GM19397 (cell line): ENCODE measurements at regions not wholly inside any gene's neighbourhood (a gene's known extent, or its start where the extent isn't known, plus 50 kb on each side); places are given as distances from the start of the nearest gene placed in this dataset.
"Not testable (repeated sequence)": the region's sequence is repeated elsewhere in the genome, so short reads cannot be mapped to it uniquely, and the experiment has no call there.

Source experiments
- ATAC-seq: cut with Tn5 transposase; IDR thresholded peaks from one replicate; pipeline ENCODE4 v1.9.1; 2021; ENCODE audit warnings: mild to moderate bottlenecking, moderate library complexity; ENCODE audit not compliant: unreplicated experiment

DNA sequence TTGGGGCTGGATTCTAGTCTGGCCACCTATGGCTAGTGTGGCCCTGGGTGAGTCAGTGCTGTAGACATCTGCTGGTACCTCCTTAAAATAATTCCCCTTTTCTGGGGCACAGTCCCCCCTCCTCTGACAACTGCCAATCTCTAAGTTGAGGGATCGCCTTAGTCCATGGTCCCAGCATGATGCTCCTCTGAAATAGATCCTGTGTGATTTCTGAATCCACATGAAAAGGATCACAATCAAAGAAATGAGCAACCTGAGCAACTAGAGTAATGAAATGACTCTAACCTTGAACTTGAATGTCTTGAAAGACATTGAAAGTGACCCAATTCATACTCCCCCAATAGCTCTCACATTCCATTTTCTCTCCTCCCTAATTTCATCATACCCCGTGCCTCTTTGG is 332.5 kb downstream of the VRK1 start:
- ATAC-seq, result no peak

DNA sequence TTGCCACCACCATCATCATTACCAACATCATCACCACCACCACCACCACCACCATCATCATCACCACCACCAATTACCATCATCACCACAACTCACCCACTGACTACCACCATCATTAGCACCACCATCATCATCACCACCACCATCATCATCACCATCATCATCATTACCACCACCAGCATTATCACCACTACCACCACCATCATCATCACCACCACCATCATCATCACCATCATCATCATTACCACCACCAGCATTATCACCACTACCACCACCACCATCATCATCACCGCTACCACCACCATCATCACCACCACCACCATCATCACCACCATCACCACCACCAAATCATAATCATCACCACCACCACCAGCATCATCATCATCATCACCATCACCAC is 338.7 kb downstream of the VRK1 start:
- not testable (repeated sequence) for ATAC-seq

DNA sequence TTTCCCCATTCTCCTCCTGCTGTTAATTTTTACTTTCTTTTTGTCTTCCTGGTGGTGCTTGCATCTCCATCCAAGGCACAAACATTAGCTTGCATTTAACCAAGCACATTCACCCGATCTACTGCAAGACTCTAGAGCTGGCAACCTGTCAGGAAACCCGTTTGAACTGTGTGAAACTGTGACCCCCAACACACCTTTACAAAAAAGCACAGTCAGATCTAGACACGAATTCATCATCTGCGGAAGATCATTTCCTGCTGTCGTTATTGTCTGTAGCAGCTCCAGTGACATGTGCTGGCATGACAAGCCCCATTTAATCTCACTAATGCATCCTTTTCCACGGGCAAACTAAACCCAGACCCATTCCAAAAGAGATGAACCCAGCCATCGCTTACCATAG is 340.5 kb downstream of the VRK1 start:
- no peak for ATAC-seq

DNA sequence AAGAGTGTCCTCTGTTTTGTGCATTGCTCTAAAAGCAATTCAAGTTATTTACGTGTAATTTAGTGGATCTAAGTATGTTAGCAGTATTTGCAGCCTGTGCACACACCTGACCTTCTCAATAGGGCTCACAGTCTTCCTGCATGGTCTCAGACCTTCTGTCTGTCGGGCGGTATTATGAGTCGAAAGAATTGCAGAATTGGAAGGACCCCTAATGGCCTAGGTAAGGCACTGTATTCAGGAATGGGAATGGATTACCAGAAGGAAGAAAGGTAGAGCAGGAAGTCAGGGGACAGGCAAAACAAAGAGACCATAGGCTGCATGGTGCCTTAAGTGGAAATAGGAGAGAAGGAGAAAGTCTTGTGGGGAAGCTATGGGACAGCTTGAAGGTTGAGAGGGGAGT is 341.6 kb downstream of the VRK1 start:
- no peak for ATAC-seq

DNA sequence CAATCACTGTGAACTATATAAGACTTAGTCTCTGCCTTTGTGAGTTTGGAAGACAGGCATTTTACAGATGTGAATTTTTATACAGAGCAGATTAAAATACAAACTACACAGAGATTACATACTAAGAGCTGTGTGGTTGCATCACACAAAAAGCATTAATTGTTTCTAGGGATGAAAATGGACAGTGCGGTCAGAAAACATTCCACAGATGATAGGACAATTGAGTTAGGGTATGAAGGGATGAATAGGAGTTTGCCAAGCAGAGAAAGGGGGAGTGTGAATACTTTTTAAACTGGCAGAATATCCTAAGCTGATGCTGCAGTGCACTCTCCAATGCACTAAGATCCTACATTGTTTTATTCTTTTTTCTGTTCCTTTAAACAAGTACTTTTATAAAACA is 345.8 kb downstream of the VRK1 start:
- no peak for ATAC-seq

DNA sequence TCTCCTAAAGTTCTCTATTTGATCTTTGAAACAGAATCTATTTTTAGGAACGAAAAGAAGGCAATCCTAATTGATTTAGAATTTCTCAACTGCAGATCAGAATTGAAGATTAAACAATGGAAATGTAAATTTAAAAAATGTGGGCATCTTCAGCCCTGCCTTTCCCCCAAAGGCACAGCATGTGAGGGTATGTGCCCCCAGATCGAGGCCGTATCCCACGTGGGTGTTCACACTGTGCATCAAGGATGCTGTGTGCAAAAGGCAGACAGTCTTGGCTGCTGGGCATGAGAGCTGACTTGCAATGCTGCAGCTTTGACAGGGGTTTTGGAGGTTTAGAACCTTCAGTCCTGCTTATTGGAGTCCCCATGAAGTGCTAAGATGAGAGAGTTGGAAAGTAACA is 346.3 kb downstream of the VRK1 start:
- ATAC-seq, result no peak

DNA sequence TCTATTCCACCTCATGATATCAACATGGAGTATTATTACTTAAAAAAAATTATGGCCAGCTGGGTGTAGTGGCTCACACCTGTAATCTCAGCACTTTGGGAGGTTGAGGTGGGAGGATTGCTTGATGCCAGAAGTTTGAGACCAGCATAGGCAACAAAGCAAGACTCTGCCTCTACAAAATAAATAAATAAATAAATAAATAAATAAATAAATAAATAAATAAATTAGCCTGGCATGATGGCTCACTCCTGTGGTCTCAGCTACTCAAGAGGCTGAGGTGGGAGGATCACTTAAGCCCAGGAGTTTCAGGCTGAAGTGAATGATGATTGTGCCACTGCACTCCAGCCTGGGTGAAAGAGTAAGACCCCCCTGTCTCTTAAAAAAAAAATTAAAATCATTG is 350.8 kb downstream of the VRK1 start:
- not testable (repeated sequence) for ATAC-seq

DNA sequence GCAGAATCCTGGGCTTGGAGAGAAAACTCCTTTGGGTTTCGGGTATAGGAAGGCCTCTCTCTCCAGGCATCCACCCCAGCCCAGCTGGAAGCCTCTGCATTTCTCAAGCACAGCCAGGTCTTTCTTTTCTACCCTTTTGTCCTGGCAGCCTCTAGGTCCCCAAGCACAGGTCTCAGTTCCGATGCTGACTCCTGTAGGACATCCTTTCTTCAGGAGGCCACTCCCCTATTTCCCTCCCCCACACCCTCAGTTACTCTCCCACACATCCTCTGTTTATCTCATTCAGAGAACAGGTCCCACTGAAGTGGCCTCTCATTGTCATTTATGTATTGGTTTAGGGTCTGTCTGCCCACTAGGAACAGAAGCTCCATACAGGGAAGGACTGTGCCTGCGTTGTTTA is 352.6 kb downstream of the VRK1 start:
- ATAC-seq, result no peak

DNA sequence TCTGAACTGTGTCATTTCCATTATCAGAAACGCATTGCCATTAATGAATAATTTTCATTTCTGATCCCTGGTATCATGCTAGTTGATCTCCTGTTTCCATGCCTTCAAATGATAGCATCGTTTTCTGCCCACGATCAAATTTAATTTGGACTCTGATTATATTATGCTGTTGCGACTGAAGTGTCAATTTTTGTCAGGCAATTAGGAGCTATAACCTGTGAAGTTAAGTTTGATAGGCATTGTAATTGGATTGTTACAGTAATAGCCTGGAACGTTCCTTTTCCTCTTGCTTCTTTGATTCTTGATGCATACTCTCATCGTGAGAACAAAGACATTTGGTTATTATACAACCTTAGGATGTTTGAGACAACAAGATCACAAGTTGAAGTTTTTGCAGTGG is 356.3 kb downstream of the VRK1 start:
- ATAC-seq, result no peak

DNA sequence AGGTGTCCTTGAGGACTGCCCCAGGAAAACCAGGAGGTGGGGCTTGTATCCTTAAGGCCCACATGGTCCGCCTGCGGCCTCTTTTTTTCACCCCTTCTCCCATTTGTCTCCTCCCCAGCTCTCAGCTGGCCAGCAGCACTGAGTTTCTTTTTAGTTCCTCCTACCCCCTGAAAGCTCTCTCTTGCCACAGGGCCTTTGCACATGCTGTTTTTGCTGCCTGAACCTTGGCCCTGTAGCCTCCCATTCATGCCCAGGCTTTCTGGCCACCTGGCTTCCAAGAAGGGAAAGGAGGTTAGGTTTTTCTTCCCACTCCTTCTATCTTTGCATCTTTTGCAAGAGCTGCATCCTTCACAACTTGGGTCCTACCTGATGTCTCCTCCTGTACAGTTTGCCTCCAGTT is 358.1 kb downstream of the VRK1 start:
- ATAC-seq, result no peak

DNA sequence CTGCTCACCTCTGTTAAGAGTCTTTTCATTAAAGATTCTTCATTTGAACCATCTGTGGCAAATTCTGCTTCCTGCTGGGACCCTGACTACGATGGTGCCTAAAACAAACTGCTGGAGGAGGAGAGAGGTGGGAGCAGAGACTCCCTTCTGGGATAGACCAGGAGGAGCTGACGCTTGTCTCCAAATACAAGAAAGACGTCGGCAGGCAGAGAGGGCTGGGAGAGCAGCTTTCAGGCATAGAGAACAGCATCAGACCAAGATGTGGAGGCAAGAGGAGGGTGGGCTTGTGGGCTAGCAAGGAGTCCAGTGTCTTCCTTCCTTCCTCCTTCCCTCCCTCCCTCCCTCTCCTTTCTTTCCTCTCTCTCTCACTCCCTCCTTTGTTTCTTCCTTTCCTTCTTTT is 358.6 kb downstream of the VRK1 start:
- no peak for ATAC-seq

DNA sequence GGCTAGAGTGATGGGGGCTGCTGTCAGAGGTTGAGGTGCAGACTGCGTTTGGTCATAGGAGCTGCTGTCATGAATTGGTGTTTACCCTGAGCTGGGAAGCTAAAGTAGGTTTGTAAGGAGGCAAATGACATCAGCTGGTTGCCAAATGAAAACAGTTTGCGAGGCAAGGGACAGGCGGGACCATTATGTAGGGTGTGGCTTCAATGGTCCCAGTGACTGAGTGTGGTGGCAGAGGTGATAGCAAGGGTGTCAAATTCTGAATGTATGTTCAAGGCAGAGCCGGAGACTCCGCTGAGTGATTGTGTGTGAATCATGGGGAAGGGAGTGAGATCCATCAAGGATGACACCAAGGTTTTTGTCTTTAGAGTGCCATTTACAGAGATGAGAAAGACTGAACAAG is 359.5 kb downstream of the VRK1 start:
- ATAC-seq, result no peak

DNA sequence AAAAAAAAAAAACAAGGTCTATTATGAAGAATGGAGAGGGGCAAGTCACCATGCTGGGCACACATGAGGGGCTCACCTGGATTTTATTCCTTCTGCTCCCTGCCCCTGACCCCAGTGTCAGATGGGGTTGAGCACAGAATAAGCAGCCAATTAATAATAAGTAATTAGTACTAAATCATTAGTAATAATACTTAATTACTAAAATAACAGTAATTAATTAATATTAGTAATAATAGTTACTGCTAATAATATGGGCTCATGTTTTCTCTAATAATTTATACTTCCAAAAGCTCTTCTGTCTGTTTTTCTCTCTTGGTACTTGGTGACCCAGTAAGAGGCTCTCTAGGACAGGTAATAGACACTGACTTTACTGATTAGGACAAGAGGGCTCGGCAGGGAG is 360.9 kb downstream of the VRK1 start:
- no peak for ATAC-seq

DNA sequence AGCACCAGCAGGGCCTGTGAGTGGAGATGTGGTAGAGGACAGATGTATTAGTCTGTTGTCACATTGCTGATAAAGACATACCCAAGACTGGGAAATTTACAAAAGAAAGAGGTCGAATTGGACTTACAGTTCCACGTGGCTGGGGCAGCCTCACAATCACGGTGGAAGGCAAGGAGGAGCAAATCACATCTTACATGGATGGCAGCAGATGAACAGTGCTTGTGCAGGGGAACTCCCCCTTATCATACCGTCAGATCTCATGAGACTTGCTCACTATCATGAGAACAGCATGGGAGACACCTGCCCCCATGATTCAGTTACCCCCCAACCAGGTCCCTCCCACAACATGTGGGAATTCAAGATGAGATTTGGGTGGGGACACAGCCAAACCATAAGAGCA is 361.9 kb downstream of the VRK1 start:
- no peak for ATAC-seq

DNA sequence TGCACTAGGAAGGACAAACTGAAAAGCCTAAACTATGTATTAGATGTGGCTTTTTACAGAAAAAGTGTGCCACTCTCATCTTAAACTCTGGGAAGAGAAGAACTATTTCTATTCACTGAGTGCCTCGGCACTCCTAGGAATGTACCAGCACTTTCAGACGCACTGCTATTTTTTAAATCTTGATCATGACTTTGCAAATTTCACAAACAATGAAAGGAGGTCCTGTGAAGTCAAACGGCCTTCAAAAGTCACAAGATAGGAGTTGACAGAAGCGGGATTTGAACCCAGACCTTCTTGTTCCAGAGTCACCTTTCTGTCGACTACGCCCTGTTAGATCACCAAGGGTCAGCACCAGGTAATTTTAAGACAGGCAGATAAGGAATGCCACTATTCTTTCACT is 365.4 kb downstream of the VRK1 start:
- no peak for ATAC-seq

DNA sequence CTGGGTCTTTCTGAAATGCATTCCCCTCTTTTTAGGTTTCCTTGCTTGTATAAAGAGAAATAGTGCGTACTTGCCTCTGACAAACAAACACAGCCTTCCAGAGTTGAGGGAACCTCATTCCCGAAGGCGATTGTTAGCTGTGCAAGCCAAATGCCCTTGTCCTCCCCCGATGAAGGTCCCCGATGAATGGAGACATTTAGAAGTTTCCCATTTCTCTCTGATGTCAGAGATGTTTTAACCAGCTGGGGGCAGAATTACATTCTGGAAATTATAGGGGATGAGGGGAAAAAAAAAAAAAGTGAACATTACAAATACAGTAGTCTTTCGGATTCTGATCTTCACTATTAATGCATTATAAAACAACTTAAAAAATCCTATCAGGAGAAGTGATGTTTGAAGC is 366.8 kb downstream of the VRK1 start:
- no peak for ATAC-seq

DNA sequence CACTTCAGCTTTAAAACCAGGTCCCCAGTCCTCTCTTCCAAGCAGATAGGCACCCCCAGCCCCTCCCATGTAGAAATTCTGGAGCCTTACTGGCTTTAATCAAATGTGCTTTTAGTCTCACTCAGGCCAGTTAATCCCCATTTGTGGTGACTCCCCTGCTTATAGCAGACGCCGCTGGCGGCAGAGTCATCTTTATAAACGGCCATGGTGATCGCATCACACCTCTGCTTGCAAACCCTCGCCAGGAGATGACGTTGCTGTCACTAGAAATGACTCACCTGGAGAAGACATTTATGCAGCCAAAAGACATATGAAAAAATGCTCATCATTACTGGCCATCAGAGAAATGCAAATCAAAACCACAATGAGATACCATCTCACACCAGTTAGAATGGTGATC is 369.3 kb downstream of the VRK1 start:
- no peak for ATAC-seq

DNA sequence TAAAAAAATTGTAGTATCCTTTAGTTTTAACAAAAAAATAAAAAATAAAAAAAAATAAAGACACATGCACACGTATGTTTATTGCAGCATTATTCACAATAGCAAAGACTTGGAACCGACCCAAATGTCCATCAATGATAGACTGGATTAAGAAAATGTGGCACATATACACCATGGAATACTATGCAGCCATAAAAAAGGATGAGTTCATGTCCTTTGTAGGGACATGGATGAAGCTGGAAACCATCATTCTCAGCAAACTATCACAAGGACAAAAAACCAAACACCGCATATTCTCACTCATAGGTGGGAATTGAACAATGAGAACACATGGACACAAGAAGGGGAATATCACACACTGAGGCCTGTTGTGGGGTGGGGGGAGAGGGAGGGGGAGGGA is 370.4 kb downstream of the VRK1 start:
- not testable (repeated sequence) for ATAC-seq

DNA sequence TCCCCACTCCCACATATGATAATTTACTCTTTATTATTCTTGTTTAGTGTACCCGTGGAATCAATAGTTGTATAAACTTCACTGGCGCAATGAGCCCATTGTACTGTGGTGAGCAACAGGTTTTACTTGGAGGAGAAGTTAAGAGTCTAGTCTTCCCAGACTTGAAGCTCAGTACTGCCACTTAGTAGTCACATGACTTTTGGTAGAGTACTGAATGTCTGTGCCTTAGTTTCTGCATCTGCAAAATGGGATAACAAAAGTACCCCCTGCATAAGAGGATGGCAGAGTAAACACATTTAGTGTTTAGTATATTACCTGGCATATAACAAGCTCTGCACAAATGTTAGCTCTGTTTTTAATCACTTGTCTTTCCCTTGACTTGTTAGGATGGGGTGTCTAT is 375.5 kb downstream of the VRK1 start:
- no peak for ATAC-seq

DNA sequence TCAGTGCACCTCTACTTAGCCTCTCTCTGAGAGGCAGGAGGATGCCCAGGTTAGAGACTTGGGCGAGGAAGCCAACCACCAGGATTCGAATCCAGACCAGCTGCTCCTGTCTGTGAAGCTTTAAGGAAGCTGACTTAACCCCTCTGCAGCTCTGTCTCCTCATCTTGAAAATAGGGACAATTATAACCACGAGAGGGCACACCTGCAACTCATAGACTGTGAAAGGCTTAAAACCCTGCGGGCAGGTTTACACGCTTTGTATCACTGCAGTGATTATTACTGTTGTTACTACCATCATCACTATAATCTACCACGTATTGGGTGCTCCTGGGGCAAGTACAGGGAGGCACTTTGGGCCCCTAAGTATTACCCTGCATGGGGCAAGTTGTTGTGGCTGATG is 379.8 kb downstream of the VRK1 start:
- ATAC-seq, result no peak

DNA sequence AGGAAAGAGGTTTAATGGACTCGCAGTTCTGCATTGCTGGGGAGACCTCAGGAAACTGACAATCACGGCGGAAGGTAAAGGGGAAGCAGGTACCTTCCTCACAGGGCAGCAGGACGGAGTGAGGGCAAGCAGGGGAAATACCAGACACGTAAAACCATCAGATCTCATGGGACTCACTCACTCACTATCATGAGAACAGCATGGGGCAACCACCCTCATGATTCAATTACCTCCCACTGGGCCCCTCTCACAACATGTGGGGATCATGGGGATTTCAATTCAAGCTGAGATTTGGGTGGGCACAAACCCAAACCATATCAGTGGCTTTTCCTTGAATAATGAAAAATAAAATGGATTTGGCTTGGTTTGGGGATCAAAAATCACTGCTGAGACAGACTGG is 380.5 kb downstream of the VRK1 start:
- peak; percentile 51 for ATAC-seq

DNA sequence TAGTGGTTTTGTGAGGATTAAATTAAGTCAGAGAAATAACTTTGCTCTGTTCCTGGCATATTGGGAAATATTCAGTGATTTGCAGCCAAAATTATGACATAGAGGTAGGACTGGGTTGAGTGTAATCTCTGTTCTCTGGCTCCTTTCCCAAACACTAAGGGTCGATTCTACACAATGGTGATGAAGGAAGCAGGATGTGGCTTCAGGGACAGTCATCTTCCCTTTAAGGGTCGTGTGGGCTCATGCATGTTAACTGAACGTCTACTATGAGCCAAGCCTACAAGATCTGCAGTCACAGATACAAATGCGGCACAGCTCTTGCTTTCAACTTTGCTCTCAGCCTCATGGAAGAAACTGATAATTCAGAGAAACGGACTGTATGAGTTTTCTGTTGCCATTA is 381.6 kb downstream of the VRK1 start:
- ATAC-seq, result no peak

DNA sequence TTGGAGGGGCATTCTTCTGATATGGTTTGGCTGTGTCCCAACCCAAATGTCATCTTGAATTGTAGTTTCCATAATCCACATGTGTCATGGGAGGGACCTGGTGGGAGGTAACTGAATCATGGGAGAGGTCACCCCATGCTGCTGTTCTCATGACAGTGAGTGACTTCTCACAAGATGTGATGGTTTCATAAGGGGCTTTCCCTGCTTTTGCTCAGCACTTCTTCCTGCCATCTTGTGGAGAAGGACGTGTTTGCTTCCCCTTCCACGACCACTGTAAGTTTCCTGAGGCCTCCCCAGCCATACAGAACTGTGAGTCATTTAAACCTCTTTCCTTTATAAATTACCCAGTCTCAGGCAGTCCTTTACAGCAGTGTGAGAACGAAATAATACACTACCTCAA is 382.4 kb downstream of the VRK1 start:
- ATAC-seq, result no peak
